ENCODE measurements at regions not wholly inside any gene's neighbourhood (a gene's known extent, or its start where the extent isn't known, plus 50 kb on each side); places are given as distances from the start of the nearest gene placed in this dataset.
"Not testable (repeated sequence)": the region's sequence is repeated elsewhere in the genome, so short reads cannot be mapped to it uniquely, and the experiment has no call there.

GRCh38 chr20:53644108-53644507, 50.5 kb upstream of the ZNF217 start:
- TF ChIP-seq SUZ12 (IDR thresholded peaks at IDR 0.05); BHLHE40 (IDR thresholded peaks at IDR 0.05; ENCODE audit: borderline replicate concordance); PKNOX1 (IDR thresholded peaks at IDR 0.05); FOXM1 (IDR thresholded peaks at IDR 0.05; ENCODE audit: borderline replicate concordance); HDGF (IDR thresholded peaks at IDR 0.05; ENCODE audit: borderline replicate concordance); FOXA1 (IDR thresholded peaks at IDR 0.05): not testable (repeated sequence)
